IPS-18a (cell line): ENCODE measurements at regions not wholly inside any gene's neighbourhood (a gene's known extent, or its start where the extent isn't known, plus 50 kb on each side); places are given as distances from the start of the nearest gene placed in this dataset.
A peak's percentile ranks its signal among the peaks of the same experiment; 100 is the strongest.

ENCODE experiments used
- H3K27ac ChIP-seq: one replicate; pipeline ENCODE4 v1.5.1; 2013; ENCODE audit warnings: low read length
- H3K27me3 ChIP-seq: one replicate; pipeline ENCODE4 v1.6.1; 2013; ENCODE audit warnings: mild to moderate bottlenecking, low read length; ENCODE audit not compliant: control insufficient read depth, insufficient read depth
- H3K36me3 ChIP-seq: one replicate; pipeline ENCODE4 v1.6.1; 2013; ENCODE audit warnings: low read depth, low read length; ENCODE audit not compliant: control insufficient read depth
- H3K4me1 ChIP-seq: one replicate; pipeline ENCODE4 v1.6.1; 2013; ENCODE audit warnings: low read depth, low read length; ENCODE audit not compliant: control insufficient read depth
- H3K4me3 ChIP-seq: one replicate; pipeline ENCODE4 v1.5.1; 2013; ENCODE audit warnings: low read length
- H3K9ac ChIP-seq: one replicate; pipeline ENCODE4 v1.6.1; 2013; ENCODE audit warnings: mild to moderate bottlenecking, low read length, moderate library complexity
- H3K9me3 ChIP-seq: one replicate; pipeline ENCODE4 v1.6.1; 2013; ENCODE audit warnings: low read depth, low read length; ENCODE audit not compliant: control insufficient read depth

GRCh38 chr11:70826541-70827335 is 425.6 kb downstream of the SHANK2 start:
- H3K4me3 ChIP-seq, result peak overlapping the region; percentile 46
- no peak overlapping the region for H3K27ac ChIP-seq
- H3K27me3 ChIP-seq, result peaks cover 34% of the 10 kb centered on the region
- H3K9ac ChIP-seq, result peak overlapping the region; percentile 6
- no peaks in the 10 kb centered on the region for H3K36me3 ChIP-seq
- H3K4me1 ChIP-seq, result peaks cover 25% of the 10 kb centered on the region
- no peaks in the 10 kb centered on the region for H3K9me3 ChIP-seq

GRCh38 chr11:70828593-70829082 is 423.7 kb downstream of the SHANK2 start:
- Histone ChIP-seq H3K9ac (no peak overlapping the region), H3K27ac (no peak overlapping the region), H3K36me3 (no peaks in the 10 kb centered on the region), H3K4me1 (peaks cover 27% of the 10 kb centered on the region), H3K9me3 (no peaks in the 10 kb centered on the region), H3K4me3 (no peak overlapping the region), H3K27me3 (peaks cover 34% of the 10 kb centered on the region)

DNA sequence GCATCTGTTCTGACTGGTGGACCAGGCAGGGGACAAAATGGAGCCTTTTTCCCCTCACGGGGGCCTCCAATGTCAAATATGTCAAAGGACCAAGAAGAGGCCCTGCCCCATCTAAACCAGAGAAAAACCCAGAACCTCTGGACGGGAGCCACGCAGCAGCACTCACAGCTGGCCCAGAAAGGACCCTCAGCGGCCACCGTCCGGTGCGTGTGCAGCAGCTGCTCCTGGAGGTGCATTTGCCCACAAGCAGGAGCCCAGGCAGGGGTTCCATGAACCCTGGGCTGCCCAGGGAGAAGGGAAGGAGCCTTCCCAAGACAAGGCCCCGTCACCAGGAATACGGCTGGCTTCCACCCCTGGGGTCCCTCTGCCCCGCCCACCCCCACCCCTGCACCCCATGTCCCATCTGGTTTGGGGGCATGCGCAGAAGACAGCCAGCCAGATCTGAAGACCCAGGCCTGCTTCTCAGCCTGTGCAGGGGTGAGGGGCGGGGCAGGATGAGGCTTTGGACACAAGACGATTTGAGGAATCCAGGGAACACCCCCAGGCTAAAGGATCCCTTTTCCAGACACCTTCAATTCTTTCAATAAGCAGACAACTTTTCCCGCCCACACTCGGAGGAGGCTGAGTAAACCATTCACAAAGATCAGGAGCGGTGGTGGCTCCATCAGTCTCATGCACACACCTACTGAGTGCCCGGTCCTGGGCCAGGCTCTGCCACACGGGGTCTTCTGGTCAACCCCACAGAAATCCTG is 423.1 kb downstream of the SHANK2 start:
- Histone ChIP-seq H3K36me3 (no peaks in the 10 kb centered on the region), H3K4me1 (peaks cover 33% of the 10 kb centered on the region), H3K27ac (no peak overlapping the region), H3K27me3 (peaks cover 34% of the 10 kb centered on the region), H3K4me3 (no peak overlapping the region), H3K9me3 (no peaks in the 10 kb centered on the region), H3K9ac (no peak overlapping the region)

- no peak overlapping the region for H3K4me3 ChIP-seq
- no peak overlapping the region for H3K9ac ChIP-seq
- peaks cover 33% of the 10 kb centered on the region for H3K4me1 ChIP-seq
- peaks cover 34% of the 10 kb centered on the region for H3K27me3 ChIP-seq
- H3K36me3 ChIP-seq, result no peaks in the 10 kb centered on the region
- no peak overlapping the region for H3K27ac ChIP-seq
- no peaks in the 10 kb centered on the region for H3K9me3 ChIP-seq
Observed at GRCh38 chr11:70829886-70830272, 422.5 kb downstream of the SHANK2 start.

GRCh38 chr11:70833011-70833410 is 419.4 kb downstream of the SHANK2 start:
- Histone ChIP-seq H3K9me3 (no peaks in the 10 kb centered on the region), H3K9ac (no peak overlapping the region), H3K4me3 (no peak overlapping the region), H3K36me3 (no peaks in the 10 kb centered on the region), H3K27me3 (peaks cover 7% of the 10 kb centered on the region), H3K4me1 (peaks cover 16% of the 10 kb centered on the region), H3K27ac (no peak overlapping the region)

DNA sequence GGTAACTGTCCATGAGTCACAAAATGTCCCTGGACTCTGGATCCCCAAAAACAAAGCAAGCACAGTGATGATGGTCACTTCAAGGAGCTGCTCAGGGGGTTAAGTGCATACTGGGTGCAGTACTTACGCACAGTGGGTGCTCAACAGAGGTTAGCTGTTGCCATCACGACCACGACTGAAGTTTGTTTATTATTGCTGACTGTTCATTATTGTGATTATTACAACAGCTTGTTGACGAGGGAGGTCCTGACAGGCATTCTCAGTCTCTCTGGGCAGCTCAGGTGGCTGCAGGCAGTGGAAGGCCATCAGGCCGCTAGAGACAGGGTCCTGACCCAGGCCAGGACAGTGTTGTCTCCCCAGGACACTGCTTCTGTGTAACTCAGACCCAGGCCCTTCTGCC is 418.8 kb downstream of the SHANK2 start:
- H3K36me3 ChIP-seq, result no peaks in the 10 kb centered on the region
- H3K4me1 ChIP-seq, result peaks cover 16% of the 10 kb centered on the region
- H3K9ac ChIP-seq, result no peak overlapping the region
- no peak overlapping the region for H3K27ac ChIP-seq
- peaks cover 2% of the 10 kb centered on the region for H3K27me3 ChIP-seq
- H3K9me3 ChIP-seq, result no peaks in the 10 kb centered on the region
- H3K4me3 ChIP-seq, result no peak overlapping the region

DNA sequence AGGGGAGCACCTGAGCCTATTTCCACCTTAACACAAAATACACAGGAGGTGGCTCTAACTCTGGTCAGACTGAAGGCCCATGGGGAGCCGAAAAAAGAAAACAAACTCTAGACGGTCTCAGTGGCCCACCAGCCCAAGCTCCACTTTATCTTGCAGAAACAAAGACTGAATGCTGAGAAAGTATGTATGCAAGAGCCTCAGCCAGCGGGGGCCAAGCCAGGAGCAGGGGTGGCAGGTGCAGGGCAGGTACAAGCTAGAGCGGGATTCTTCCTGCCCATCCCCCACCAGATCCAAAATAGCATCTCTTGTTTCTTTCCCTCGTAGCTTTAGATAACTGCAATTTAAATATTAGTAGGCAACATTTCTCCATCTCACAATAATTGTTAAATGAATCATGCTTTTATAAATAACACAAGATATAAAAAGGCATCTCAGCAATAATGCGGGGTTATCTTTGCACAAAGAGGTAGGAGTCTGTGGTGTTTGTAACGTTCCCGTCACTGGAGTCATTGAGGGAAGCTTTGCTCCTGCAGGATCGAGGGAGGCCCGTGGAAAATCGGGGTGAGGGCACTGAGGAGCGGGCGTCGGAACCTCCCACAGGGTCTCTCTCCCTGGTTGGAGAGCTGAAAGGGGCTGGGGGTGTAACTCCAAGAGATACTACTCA is 418.0 kb downstream of the SHANK2 start:
- Histone ChIP-seq H3K36me3 (no peaks in the 10 kb centered on the region), H3K9me3 (no peaks in the 10 kb centered on the region), H3K27ac (no peak overlapping the region), H3K27me3 (no peaks in the 10 kb centered on the region), H3K4me1 (peaks cover 16% of the 10 kb centered on the region), H3K9ac (no peak overlapping the region), H3K4me3 (no peak overlapping the region)

- H3K9me3 ChIP-seq, result no peaks in the 10 kb centered on the region
- no peaks in the 10 kb centered on the region for H3K27me3 ChIP-seq
- H3K36me3 ChIP-seq, result no peaks in the 10 kb centered on the region
- peaks cover 16% of the 10 kb centered on the region for H3K4me1 ChIP-seq
- no peak overlapping the region for H3K9ac ChIP-seq
- H3K27ac ChIP-seq, result no peak overlapping the region
- H3K4me3 ChIP-seq, result no peak overlapping the region
Observed at GRCh38 chr11:70834984-70835560, 417.3 kb downstream of the SHANK2 start.

DNA sequence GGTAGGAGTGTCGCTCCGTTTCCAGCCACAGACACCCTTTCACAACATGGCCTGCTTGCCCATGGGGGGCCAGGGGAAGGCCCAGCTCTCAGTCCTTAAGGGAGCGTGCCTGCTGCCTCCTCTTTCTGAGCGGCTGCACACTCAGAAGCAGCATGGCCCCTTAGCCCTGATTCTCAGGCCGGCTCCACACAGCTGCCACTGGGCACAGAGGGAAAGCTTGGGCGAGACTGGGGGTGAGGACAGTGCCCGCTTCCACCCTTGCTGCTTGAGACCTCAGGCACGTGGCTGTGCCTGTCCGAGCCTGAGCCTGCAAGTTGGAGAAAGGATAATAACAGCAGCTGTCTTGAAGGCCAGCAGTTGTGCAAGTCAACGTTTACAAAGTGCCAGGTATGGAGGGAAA is 416.3 kb downstream of the SHANK2 start:
- H3K4me1 ChIP-seq, result peaks cover 16% of the 10 kb centered on the region
- no peaks in the 10 kb centered on the region for H3K27me3 ChIP-seq
- no peak overlapping the region for H3K9ac ChIP-seq
- H3K4me3 ChIP-seq, result no peak overlapping the region
- no peaks in the 10 kb centered on the region for H3K9me3 ChIP-seq
- no peak overlapping the region for H3K27ac ChIP-seq
- H3K36me3 ChIP-seq, result no peaks in the 10 kb centered on the region

DNA sequence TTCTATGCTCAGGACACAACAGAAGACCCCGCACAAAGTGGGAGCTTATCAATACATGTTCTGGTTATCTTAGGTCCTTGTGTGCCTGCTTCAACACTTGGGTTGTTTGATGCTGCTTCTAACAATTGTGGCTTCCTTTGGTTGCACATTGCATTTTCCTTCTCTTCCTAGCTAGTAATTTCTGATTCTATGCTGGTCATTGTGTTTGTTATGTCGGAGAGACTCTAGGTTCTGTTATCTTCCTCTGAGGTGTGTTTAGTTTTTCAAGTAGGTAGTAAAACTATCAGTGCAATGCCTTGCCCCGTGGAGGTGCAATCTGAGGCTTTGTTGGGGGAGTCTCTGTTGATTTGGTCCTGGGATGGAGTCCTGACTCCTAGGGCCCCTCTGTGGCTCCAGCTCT is 414.2 kb downstream of the SHANK2 start:
- H3K27ac ChIP-seq, result no peak overlapping the region
- no peaks in the 10 kb centered on the region for H3K27me3 ChIP-seq
- no peak overlapping the region for H3K9ac ChIP-seq
- H3K4me1 ChIP-seq, result peaks cover 16% of the 10 kb centered on the region
- H3K36me3 ChIP-seq, result no peaks in the 10 kb centered on the region
- no peak overlapping the region for H3K4me3 ChIP-seq
- no peaks in the 10 kb centered on the region for H3K9me3 ChIP-seq

DNA sequence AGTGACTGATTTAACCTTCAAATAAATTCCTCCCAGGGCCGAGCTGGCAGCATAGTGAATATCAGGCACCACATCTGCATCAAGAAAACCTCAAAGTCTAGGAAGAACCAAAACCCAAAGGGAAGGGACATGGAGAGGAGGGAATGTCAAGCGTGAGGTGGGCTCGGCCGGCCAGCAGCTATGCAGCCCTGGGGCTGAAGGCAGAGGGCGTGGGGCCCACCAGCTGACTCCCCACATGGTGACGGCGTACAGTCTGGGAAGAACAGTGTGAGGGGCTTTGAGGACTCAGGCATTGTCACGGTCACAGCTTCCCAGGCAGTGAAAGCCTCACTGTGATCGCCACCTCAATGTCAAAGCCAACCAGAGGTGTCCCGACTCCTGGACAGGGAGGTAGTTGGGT is 412.5 kb downstream of the SHANK2 start:
- no peaks in the 10 kb centered on the region for H3K9me3 ChIP-seq
- no peaks in the 10 kb centered on the region for H3K27me3 ChIP-seq
- H3K4me1 ChIP-seq, result peaks cover 6% of the 10 kb centered on the region
- no peak overlapping the region for H3K4me3 ChIP-seq
- H3K9ac ChIP-seq, result no peak overlapping the region
- no peak overlapping the region for H3K27ac ChIP-seq
- H3K36me3 ChIP-seq, result no peaks in the 10 kb centered on the region
